KMS-11 (cell line): ENCODE measurements at regions not wholly inside any gene's neighbourhood (a gene's known extent, or its start where the extent isn't known, plus 50 kb on each side); places are given as distances from the start of the nearest gene placed in this dataset.

Experiments
- H2AFZ ChIP-seq: fragments of 200-600 bp; sonication (generic); 2 replicates; pipeline ENCODE4 v1.6.1; 2016; ENCODE audit warnings: antibody characterized with exemption, mixed run types, low read depth
- H3K27ac ChIP-seq: fragments of 200-600 bp; sonication (generic); 2 replicates; pipeline ENCODE4 v1.6.1; 2016; ENCODE audit warnings: mild to moderate bottlenecking, mixed run types
- H3K27me3 ChIP-seq: fragments of 200-600 bp; sonication (generic); 2 replicates; pipeline ENCODE4 v1.6.1; 2017; ENCODE audit warnings: mild to moderate bottlenecking, low read depth, mixed run types, moderate library complexity; ENCODE audit not compliant: insufficient read depth
- H3K36me3 ChIP-seq: fragments of 200-600 bp; sonication (generic); 2 replicates; pipeline ENCODE4 v1.6.1; 2017; ENCODE audit warnings: mild to moderate bottlenecking, mixed run types; ENCODE audit not compliant: insufficient read depth
- H3K4me1 ChIP-seq: fragments of 200-600 bp; sonication (generic); 2 replicates; pipeline ENCODE4 v1.6.1; 2016; ENCODE audit warnings: mild to moderate bottlenecking, low read depth, mixed run types; ENCODE audit not compliant: poor library complexity, severe bottlenecking
- H3K4me2 ChIP-seq: fragments of 200-600 bp; sonication (generic); 2 replicates; pipeline ENCODE4 v1.7.0; 2016; ENCODE audit warnings: mild to moderate bottlenecking, mixed run types
- H3K4me3 ChIP-seq: fragments of 200-600 bp; sonication (generic); IDR thresholded peaks from 2 replicates; pipeline ENCODE4 v1.6.1; 2017; ENCODE audit warnings: low read depth, low read length, mixed read lengths; ENCODE audit not compliant: insufficient read depth
- H3K79me2 ChIP-seq: fragments of 200-600 bp; sonication (generic); 2 replicates; pipeline ENCODE4 v1.6.1; 2016; ENCODE audit warnings: low read depth, mixed run types; ENCODE audit not compliant: insufficient read depth
- H3K9ac ChIP-seq: fragments of 200-600 bp; sonication (generic); 2 replicates; pipeline ENCODE4 v1.6.1; 2016; ENCODE audit warnings: mild to moderate bottlenecking, mixed run types
- H4K20me1 ChIP-seq: fragments of 200-600 bp; sonication (generic); 2 replicates; pipeline ENCODE4 v1.6.1; 2016; ENCODE audit warnings: mild to moderate bottlenecking, mixed run types; ENCODE audit not compliant: insufficient read depth
- CTCF ChIP-seq: fragments of 200-600 bp; sonication (generic); conservative IDR thresholded peaks from 2 replicates; pipeline ENCODE4 v1.6.1; 2017; ENCODE audit warnings: low read depth, mild to moderate bottlenecking, antibody characterized with exemption, low read length, moderate library complexity, mixed read lengths

DNA sequence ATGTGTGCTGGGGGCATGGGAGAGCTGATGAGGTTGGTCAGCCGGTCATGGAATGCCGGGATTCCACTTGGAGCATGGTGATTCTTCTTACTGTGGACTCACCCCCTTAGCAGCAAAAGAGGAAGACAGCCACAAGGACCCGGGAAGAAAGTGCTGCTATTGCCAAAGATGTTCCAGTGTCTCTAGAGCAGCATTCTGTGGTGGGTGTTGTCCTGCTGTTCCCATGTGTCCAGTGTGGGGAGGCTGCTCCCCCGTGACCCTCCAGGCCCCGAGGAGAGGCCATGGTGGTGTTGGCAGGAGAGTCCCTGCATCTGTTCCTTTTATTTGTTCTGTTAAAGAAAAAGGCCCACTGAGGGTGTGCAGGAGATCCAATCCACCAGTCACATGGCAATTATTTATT, 499.4 kb downstream of the RPS24 start:
- TF ChIP-seq CTCF, result no peak
- H4K20me1 ChIP-seq, result no peaks in the 10 kb centered on the region
- H3K79me2 ChIP-seq, result no peaks in the 10 kb centered on the region
- H3K4me2 ChIP-seq, result no peak overlapping the region
- no peaks in the 10 kb centered on the region for H3K27me3 ChIP-seq
- no peaks in the 10 kb centered on the region for H3K4me1 ChIP-seq
- H3K36me3 ChIP-seq, result no peaks in the 10 kb centered on the region
- no peak overlapping the region for H3K27ac ChIP-seq
- no peak overlapping the region for H2AFZ ChIP-seq
- no peak overlapping the region for H3K4me3 ChIP-seq
- H3K9ac ChIP-seq, result no peak overlapping the region

DNA sequence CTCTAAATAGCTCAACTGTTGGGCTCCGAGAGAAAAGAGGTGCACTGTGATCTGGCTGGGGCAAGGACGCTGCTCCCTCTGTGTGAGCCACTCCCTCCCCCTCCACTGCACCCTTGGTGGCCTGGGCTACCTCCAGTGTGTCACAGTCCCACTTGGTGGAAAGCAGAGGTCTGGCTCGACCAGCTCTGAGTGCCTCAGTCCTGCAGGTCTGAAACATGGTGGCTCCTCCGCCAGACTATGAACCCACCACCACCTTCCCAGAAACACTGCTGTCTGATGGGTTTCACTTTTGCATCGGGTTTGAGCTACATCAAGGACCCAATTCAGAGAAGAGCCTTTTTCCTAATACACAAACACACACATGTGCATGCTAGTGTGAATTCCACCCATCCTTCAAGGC, 500.1 kb downstream of the RPS24 start:
- Histone ChIP-seq H4K20me1 (no peaks in the 10 kb centered on the region), H3K4me1 (no peaks in the 10 kb centered on the region), H3K27me3 (no peaks in the 10 kb centered on the region), H3K27ac (no peak overlapping the region), H3K9ac (no peak overlapping the region), H3K36me3 (no peaks in the 10 kb centered on the region), H3K4me2 (no peak overlapping the region), H3K4me3 (no peak overlapping the region), H3K79me2 (no peaks in the 10 kb centered on the region), H2AFZ (no peak overlapping the region)
- TF ChIP-seq CTCF, result no peak

DNA sequence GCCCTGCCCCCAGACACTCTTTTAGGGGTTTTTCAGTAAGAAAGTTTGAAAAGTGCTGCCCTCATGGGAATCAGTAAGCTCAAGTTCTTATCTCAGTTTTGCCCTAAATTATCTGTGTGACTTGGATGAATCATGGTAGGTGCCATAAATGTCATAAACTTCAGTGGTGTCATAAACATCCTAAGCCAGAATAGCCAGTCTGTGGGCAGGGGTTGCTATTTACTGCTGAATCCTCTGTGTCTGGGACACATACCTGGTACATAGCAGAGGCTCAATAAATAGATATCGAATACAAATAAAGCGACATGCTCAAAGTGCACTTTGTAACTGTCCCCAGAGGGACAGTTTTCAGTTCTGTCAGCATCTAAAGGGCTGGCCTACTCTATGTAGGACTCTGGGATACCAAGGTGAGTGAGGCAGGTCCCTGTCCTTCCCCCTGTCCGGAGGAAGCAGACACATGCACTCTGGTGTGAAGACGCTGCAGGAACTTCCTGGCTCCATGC, 502.1 kb downstream of the RPS24 start:
- no peak overlapping the region for H3K4me2 ChIP-seq
- H3K9ac ChIP-seq, result no peak overlapping the region
- no peaks in the 10 kb centered on the region for H4K20me1 ChIP-seq
- no peaks in the 10 kb centered on the region for H3K27me3 ChIP-seq
- H3K79me2 ChIP-seq, result no peaks in the 10 kb centered on the region
- no peak overlapping the region for H3K4me3 ChIP-seq
- H3K36me3 ChIP-seq, result no peaks in the 10 kb centered on the region
- H2AFZ ChIP-seq, result no peak overlapping the region
- no peak overlapping the region for H3K27ac ChIP-seq
- TF ChIP-seq CTCF, result no peak
- no peaks in the 10 kb centered on the region for H3K4me1 ChIP-seq

- H4K20me1 ChIP-seq, result no peaks in the 10 kb centered on the region
- no peak for TF ChIP-seq CTCF
These were observed 503.4 kb downstream of the RPS24 start for GRCh38 chr10:78537018-78537417.

More at GRCh38 chr10:78537018-78537417, 503.4 kb downstream of the RPS24 start:
- H3K4me1 ChIP-seq, result no peaks in the 10 kb centered on the region
- no peak overlapping the region for H3K4me3 ChIP-seq
- H3K27me3 ChIP-seq, result no peaks in the 10 kb centered on the region
- H3K79me2 ChIP-seq, result no peaks in the 10 kb centered on the region
- no peak overlapping the region for H3K27ac ChIP-seq
- H3K36me3 ChIP-seq, result no peaks in the 10 kb centered on the region
- no peak overlapping the region for H3K9ac ChIP-seq
- no peak overlapping the region for H2AFZ ChIP-seq
- H3K4me2 ChIP-seq, result no peak overlapping the region
